Fibroblast of villous mesenchyme (primary cell): ENCODE measurements at regions not wholly inside any gene's neighbourhood (a gene's known extent, or its start where the extent isn't known, plus 50 kb on each side); places are given as distances from the start of the nearest gene placed in this dataset.
"Not testable (repeated sequence)": the region's sequence is repeated elsewhere in the genome, so short reads cannot be mapped to it uniquely, and the experiment has no call there.

Experiments used
- DNase-seq: peaks from one replicate; pipeline ENCODE4 v3.0.0-alpha.2; 2010; ENCODE audit warnings: low read depth
- H3K4me3 ChIP-seq: 2 replicates; pipeline ENCODE4 v1.5.1; 2011; ENCODE audit warnings: low read depth, mild to moderate bottlenecking, low read length
- TF ChIP-seq, protein P1 (sequence below): IDR thresholded peaks from 2 replicates; pipeline ENCODE4 v1.5.1; 2012; ENCODE audit warnings: low read depth, mild to moderate bottlenecking, low read length; ENCODE audit not compliant: insufficient read depth

- TF ChIP-seq, protein P1, sequence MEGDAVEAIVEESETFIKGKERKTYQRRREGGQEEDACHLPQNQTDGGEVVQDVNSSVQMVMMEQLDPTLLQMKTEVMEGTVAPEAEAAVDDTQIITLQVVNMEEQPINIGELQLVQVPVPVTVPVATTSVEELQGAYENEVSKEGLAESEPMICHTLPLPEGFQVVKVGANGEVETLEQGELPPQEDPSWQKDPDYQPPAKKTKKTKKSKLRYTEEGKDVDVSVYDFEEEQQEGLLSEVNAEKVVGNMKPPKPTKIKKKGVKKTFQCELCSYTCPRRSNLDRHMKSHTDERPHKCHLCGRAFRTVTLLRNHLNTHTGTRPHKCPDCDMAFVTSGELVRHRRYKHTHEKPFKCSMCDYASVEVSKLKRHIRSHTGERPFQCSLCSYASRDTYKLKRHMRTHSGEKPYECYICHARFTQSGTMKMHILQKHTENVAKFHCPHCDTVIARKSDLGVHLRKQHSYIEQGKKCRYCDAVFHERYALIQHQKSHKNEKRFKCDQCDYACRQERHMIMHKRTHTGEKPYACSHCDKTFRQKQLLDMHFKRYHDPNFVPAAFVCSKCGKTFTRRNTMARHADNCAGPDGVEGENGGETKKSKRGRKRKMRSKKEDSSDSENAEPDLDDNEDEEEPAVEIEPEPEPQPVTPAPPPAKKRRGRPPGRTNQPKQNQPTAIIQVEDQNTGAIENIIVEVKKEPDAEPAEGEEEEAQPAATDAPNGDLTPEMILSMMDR: no peak
- H3K4me3 ChIP-seq: no peak overlapping the region
- no peak for DNase-seq
Observed at GRCh38 chr18:78268226-78268988, 711.2 kb upstream of the SALL3 start.

GRCh38 chr18:78271790-78272189 lies 707.8 kb upstream of the SALL3 start:
- no peak for DNase-seq
- TF ChIP-seq, protein P1: no peak
- H3K4me3 ChIP-seq: no peak overlapping the region

DNA sequence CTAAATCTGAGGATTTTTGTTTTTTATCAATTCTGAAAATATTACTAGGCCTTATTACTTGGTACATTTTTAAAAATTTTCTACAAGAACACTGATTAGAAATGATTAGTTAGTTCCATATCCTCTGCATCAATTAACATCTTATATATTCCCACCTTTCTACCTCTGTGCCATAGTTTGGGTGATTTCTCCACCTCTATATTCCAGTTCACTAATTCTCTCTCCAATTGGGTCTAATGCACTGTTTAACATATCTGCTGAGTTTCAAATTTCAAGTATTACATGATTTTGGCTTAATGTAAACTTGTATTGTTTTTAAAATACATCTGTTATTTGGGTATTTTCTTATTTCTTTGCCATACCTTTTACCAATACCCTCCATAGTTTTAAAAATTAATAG lies 705.7 kb upstream of the SALL3 start:
- H3K4me3 ChIP-seq: no peak overlapping the region
- TF ChIP-seq, protein P1: no peak
- DNase-seq: no peak

GRCh38 chr18:78283425-78283824 lies 696.2 kb upstream of the SALL3 start:
- not testable (repeated sequence) for DNase-seq, H3K4me3 ChIP-seq

- no peak for DNase-seq
- H3K4me3 ChIP-seq: no peak overlapping the region
- TF ChIP-seq, protein P1: no peak
Observed at GRCh38 chr18:78292618-78293380, 686.8 kb upstream of the SALL3 start.

- TF ChIP-seq, protein P1: no peak
- DNase-seq: no peak
- H3K4me3 ChIP-seq: no peak overlapping the region
Observed at GRCh38 chr18:78293540-78293939, 686.1 kb upstream of the SALL3 start.

DNA sequence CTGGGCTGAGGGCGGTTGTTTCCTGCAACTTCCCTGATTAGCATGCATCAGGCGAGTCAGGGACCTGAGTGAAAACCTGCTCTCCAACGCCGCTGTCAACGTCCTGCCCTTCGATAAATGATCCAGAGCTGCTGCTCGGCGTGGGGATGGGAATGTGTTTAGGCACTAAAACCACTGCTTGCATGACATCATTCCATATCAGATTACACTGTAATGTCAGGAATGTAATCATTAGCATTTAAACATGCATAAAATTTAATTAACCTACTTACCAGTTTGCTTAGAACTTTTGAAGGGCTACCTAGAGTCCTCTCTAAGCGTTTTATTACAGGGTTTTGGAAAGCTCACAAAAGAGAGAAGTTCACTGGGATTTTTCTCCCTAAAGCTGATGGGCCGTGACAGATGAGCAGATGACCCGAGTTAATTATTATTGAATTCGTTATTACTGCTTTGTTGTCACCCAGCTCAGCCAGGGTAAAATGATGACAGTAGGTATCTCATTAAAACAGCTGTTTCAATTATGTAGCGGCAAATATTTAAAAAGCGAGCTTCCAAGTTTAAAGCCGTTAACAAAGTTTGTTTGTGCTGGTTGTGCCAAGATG lies 685.6 kb upstream of the SALL3 start:
- DNase-seq: no peak
- H3K4me3 ChIP-seq: no peak overlapping the region
- TF ChIP-seq, protein P1: no peak
